Inflammatory macrophage treated with lipopolysaccharide for 4 hours (primary cell): ENCODE measurements at regions not wholly inside any gene's neighbourhood (a gene's known extent, or its start where the extent isn't known, plus 50 kb on each side); places are given as distances from the start of the nearest gene placed in this dataset.

Experiments used
- DNase-seq: peaks from one replicate; pipeline ENCODE4 v3.0.0-alpha.2; 2020

- DNase-seq = no peak
Observed at GRCh38 chr21:22961258-22961657, 1963.0 kb downstream of the NCAM2 start.

DNA sequence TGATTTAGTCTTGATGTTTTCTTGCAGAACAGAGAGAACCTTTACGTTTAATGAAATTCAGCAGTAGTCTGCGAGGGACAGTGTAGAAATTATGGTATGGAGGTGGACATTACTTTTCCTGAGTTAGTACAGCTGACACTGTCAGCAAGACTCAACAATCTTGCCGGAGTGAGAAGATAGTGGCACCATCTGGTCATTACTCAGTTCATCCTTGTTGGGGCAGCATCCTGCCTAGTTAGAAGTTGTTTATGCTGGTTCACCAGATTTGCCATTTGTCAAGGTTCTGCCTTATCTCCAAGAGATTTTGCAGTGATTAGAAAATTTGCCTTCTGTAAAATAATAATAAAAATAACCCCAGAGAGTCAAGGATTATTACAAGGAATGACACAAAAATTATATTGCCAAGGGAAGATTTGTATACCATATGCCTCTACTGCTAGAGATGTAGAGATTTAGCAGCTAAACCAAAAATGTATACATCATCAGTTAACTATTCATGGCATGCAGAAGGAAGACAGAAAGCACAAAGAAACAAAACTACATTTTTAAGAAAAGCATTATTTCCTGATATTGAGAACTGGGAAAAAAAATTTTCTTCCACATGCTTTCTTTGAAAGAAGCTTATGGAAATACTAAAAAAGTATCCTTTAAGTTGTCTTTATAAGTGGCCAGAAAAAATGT is 1967.4 kb downstream of the NCAM2 start:
- DNase-seq = no peak

- DNase-seq = no peak
Observed at GRCh38 chr21:22981819-22982218, 1983.6 kb downstream of the NCAM2 start.

DNA sequence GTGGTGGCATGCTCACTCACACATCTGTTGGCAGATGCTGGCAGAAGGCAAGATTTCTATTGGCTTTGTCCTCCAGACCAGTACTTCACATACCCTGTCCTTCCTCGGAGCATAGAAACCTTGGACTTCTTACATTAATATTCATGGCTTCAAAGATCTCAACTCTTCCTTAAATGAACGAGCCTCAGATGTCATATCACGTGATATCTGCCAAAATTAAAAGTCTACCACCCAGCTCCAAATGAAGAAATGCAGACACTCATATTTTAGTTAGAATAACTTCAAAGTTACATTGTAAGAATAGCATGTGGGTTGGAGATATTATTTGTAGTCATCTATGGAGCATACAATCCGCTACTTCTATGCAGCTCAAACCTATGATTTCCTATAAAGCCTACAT is 1994.9 kb downstream of the NCAM2 start:
- no peak for DNase-seq

- no peak for DNase-seq
Observed at GRCh38 chr21:22993822-22994574, 1995.8 kb downstream of the NCAM2 start.

- no peak for DNase-seq
Observed at GRCh38 chr21:23003951-23004350, 2005.7 kb downstream of the NCAM2 start.

DNA sequence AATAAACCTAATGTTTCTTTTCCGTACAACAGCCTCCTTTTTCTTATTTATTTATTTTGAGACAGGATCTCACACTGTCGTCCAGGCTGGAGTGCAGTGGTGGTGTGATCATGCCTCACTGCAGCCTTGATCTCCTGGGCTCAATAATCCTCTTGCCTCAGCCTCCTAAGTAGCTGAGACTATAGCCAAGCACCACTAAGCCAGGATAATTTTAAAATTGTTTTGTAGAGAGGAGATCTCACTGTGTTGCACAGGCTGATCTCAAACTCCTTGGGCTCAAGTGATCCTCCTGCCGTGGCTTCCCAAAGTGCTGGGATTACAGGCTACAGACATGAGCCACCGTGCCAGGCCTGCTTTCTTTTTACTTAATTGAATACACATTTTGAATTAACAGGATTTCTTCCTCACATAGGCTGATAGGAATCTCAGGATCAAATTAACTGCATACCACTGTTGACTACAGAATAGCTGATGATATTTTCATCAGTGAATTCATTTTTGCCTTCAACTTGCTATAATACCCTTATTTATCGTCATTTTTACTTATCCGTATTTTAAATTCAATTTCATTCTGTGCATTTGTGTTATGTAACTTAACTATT is 2010.5 kb downstream of the NCAM2 start:
- DNase-seq = no peak

DNA sequence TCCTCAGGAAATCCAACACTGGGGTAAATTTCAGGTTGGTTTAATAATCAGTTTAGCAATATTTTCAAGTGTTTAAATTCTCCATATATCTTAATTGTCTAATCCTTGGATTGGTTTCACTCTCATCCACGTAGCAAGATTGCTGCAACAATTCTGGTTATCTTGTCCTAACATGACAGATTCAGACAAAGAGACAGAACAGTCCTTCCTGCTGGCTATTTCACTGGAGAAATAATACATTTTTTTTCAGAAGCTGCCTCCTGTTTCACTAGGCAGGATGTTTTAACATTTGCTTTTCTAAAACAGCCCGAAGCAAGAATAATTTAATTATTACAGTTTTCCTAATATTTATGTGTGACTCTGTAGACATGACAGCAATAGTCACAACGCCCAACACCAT is 2011.2 kb downstream of the NCAM2 start:
- no peak for DNase-seq

DNA sequence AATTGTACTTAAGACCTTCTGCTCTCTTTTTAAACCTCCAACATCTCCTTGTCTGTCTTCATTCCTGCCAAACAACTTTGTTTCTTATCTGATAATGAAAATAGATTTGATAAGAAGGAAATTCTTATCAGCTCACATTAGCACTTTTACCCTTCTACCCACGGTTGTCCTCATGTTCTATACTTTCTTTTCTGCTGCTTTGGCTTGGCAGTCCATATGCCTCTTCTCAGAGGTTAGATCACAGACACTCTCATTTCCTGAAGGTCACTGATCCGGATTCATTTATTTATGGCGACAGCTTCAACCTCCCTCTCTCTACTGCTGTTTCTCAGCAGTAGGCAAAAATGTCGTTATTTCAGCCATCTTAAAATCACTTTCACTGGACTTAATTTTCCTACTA is 2015.8 kb downstream of the NCAM2 start:
- DNase-seq = no peak

GRCh38 chr21:23016617-23017016 is 2018.4 kb downstream of the NCAM2 start:
- no peak for DNase-seq

GRCh38 chr21:23017989-23018388 is 2019.8 kb downstream of the NCAM2 start:
- DNase-seq = no peak

- DNase-seq = no peak
Observed at GRCh38 chr21:23020969-23021368, 2022.8 kb downstream of the NCAM2 start.

GRCh38 chr21:23021481-23021880 is 2023.3 kb downstream of the NCAM2 start:
- no peak for DNase-seq

- DNase-seq = no peak
Observed at GRCh38 chr21:23026878-23027277, 2028.7 kb downstream of the NCAM2 start.

DNA sequence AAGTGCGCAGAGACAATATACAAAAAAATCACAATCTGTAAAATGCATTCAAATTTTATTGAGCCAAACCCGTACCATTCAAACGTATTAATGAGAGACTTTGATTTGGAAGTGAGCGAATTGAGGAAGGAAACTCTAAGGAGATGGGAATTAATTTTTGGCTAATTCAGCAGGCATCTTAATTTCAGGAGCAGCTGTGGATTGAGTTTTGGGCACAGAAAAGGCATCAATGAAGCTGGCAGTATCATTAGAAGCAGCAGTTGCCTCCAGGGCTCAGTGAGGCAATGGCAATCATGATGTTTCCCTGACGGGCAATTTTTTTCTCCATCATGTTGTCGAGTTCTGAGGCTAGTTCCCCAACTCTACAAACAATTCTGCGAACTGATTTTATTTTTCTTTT is 2041.6 kb downstream of the NCAM2 start:
- DNase-seq = no peak

DNA sequence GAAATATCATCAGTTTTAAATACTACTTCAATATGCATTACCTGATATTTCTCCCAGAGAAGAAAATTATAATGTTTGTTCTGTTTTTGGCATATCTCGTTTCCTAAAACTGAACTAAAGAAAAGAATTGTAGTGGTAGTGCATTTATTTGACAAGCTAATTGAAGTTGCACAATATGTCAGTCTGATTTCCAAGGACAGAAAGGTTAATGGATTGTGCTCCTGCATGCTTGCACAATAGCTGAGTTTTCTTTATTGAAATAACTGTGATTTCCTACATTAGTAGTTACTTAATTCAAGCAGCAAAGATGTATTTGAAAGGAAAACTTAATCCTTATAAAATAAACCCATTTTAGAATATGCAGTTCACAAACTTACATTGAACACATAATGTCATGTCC is 2047.7 kb downstream of the NCAM2 start:
- DNase-seq = no peak

GRCh38 chr21:23067672-23068071 is 2069.5 kb downstream of the NCAM2 start:
- no peak for DNase-seq

DNA sequence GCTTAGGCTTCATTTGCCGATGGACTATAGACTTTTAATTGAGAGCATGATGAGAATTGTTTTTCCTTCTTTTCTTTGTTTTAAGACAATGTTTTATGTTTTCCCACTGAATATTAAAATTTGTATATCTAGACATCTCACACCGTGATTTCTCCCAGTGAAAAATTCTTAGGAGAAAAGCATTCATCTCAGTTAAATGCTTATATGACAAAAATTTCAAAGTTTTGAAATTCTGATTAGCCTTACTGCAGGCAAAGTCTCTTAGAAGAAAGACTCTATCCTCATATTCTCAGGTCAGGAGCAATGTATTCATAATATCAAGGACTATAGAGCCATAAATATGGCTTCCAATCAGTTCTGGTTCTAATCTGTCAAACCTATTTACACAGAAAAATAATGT is 2085.0 kb downstream of the NCAM2 start:
- DNase-seq = no peak

DNA sequence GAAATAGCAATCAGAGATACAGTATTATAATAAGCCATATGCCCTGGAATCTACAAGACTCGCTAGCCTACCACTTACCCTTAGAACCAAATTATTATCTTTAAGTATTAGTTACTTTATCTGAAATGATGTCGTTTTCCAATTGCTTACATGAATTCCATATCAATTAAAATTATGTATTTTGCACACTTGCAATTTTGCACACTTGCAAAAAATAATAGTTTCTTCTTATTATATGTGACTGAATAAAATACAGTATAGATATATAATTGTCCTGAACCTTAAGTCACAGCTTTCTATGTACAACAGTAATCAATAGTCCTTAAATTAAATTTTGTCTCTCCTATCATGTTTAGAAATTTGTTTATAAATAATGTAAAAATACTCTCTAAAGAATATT is 2095.1 kb downstream of the NCAM2 start:
- no peak for DNase-seq

DNA sequence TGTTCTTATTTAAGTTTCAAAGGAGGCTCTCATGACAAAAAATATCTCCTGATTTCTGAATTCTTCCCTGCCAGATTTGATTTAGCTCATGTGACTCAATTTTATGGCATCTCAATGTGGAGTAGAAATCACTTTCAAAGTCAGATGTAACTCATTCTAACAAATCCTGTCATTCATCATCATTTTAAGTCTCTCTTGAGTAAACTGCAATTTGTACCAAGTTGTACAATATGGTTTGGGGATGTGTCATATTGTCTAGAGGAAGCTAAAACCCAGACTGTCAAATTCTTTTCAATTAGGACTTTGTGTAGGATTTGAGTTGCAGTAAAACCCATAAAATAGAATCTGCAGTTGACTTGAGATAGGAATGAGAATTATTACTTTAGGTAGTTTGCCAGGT is 2101.0 kb downstream of the NCAM2 start:
- DNase-seq = no peak

DNA sequence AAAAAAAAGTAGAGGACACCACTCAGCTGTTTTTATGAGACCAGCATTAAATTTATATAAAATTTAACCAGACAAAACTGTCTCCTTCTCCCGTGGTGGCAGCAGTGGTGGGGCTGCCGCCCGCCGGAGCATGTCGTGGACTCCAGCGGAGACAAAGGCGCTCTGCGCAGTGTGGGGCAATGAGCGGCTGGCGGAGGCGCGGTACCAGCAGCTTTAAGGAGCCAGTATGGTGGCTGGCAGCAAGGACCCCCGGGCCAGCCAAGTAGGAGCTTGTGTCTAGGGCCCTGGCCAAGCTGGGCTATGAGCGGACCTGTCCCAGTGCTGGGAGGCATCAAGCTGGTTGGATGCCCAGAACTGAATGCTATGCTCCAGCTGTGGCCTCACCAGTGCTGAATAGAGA is 2102.9 kb downstream of the NCAM2 start:
- DNase-seq = no peak

GRCh38 chr21:23108533-23108932 is 2110.3 kb downstream of the NCAM2 start:
- DNase-seq = no peak

DNA sequence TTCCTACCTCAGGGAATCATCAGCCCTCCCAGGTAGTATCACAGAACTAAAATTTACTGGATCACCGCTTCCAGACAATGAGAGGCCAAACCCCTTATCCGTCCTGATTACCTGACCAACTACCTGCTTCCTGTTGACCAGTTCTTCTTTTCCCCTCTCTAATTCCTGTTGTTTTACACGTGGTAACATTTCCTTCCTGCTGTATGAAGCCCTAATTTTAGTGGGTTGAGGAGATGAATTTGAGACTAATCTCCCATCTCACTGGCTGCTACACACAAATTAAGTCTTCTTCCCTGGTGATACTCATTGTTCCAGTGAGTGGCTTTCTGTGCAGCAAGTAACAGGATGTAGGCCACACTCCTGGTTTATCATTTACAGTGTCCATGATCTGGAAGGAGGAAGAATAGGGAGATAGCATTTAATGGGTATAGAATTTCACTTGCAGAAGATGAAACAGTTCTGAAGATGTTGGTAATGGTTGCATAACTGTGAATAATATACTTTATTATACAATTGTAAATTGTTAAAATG is 2112.9 kb downstream of the NCAM2 start:
- no peak for DNase-seq

- no peak for DNase-seq
Observed at GRCh38 chr21:23119491-23119890, 2121.3 kb downstream of the NCAM2 start.
